Testis (tissue), 2 donors: ENCODE measurements at regions not wholly inside any gene's neighbourhood (a gene's known extent, or its start where the extent isn't known, plus 50 kb on each side); places are given as distances from the start of the nearest gene placed in this dataset.

Source experiments
- DNase-seq: peaks from one replicate; pipeline ENCODE4 v3.0.0-alpha.2; 2019
- H3K27ac ChIP-seq, 2 donors: fragments of 200-600 bp; sonication (generic); one replicate each; pipeline ENCODE4 v1.5.1; 2019
- H3K27me3 ChIP-seq: fragments of 200-600 bp; sonication (generic); one replicate; pipeline ENCODE4 v1.5.1; 2019
- H3K36me3 ChIP-seq: fragments of 200-600 bp; sonication (generic); one replicate; pipeline ENCODE4 v1.5.1; 2017; ENCODE audit warnings: low read depth; ENCODE audit errors: missing control alignments
- H3K4me1 ChIP-seq: fragments of 200-600 bp; sonication (generic); one replicate; pipeline ENCODE4 v1.5.1; 2019
- H3K4me3 ChIP-seq, 2 donors: fragments of 200-600 bp; sonication (generic); one replicate each; pipeline ENCODE4 v1.5.1; 2017 to 2019
- H3K9me3 ChIP-seq: fragments of 200-600 bp; sonication (generic); one replicate; pipeline ENCODE4 v1.5.1; 2017
- CTCF ChIP-seq, 3 experiments: fragments of 450-650 bp in 2 of 3; fragments of 200-600 bp in 1 of 3; sonication (generic) in 1 of 3; IDR thresholded peaks; one replicate each; pipeline ENCODE4 v1.5.1; 2016 to 2019; ENCODE audit warnings: antibody characterized with exemption in 3 of 3, mild to moderate bottlenecking in 2 of 3, moderate library complexity in 1 of 3
- POLR2A ChIP-seq: fragments of 450-650 bp; IDR thresholded peaks from one replicate; pipeline ENCODE4 v1.6.1; 2017; ENCODE audit warnings: antibody characterized with exemption, mild to moderate bottlenecking, moderate library complexity
- WGBS, 2 donors: methylation state at CpG; one replicate each; pipeline ENCODE4 v1.1.5; 2018; 5-methylcytosine and 5-hydroxymethylcytosine counted together
- intact Hi-C: fragments of 100-400 bp; cut with DNase I; formaldehyde crosslinking; loops from one replicate; pipeline ENCODE4 v1.15.1; 2023; ENCODE audit warnings: low total_unique reads

DNA sequence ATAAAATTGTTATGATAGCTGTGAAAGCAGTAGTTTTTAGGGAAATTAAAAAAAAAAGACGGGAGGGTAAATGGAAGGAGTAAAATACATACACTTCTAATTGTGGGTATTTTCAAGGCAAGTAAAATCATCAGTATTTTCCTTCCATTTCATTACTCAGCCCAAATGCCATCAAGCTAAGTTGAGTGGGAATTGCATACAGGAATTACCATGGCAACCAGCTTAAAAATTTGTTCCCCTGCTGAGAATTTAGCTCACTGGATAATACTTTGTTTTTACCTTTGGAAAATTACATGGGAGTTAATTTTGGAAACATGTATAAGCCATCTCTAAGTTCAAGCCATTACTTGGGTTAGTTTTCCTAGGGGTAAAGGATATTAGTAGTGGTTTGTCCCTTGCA lies 1873.4 kb downstream of the LRRC4C start:
- no peak overlapping the region for H3K27ac ChIP-seq
- 85 to 90% methylated on average over 1 of the region's 1 CpG for WGBS, 2 donors
- no peaks in the 10 kb centered on the region for H3K27me3 ChIP-seq
- no peak overlapping the region for H3K4me3 ChIP-seq
- intact Hi-C loops: no loop called here
- TF ChIP-seq CTCF (IDR thresholded peaks at IDR 0.05) (no peak), POLR2A (no peak)
- DNase-seq: no peak
- no peaks in the 10 kb centered on the region for H3K9me3 ChIP-seq
- no peaks in the 10 kb centered on the region for H3K36me3 ChIP-seq
- no peaks in the 10 kb centered on the region for H3K4me1 ChIP-seq

DNA sequence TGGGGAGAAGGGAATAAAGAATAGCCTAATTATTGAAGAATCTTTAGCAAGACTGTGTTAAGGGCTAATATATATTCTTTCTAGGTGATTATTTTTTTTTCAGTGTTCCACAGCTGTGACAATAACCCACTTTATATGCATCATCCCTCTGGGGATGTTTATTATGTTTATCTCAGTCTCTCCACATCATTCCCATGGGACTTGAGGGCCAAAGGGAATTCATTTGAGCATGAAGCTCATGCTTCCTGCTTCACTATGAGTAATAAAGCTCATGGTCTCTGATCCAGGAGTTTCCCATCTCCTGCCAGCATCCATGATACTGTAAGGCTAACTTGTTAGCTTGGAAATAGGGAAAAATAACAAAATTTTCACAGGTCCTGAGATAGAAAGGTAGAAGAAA lies 1888.4 kb downstream of the LRRC4C start:
- no peak overlapping the region for H3K4me3 ChIP-seq
- no peak for DNase-seq
- H3K4me1 ChIP-seq: no peaks in the 10 kb centered on the region
- intact Hi-C loops: no loop called here
- no peak overlapping the region for H3K27ac ChIP-seq
- no peak for TF ChIP-seq POLR2A
- TF ChIP-seq CTCF (IDR thresholded peaks at IDR 0.05): no peak
- no peaks in the 10 kb centered on the region for H3K9me3 ChIP-seq
- no peaks in the 10 kb centered on the region for H3K27me3 ChIP-seq
- no peaks in the 10 kb centered on the region for H3K36me3 ChIP-seq

- H3K27ac ChIP-seq: no peak overlapping the region
- DNase-seq: no peak
- no peaks in the 10 kb centered on the region for H3K4me1 ChIP-seq
- H3K9me3 ChIP-seq: no peaks in the 10 kb centered on the region
- H3K27me3 ChIP-seq: no peaks in the 10 kb centered on the region
- no peak overlapping the region for H3K4me3 ChIP-seq
- no peak for TF ChIP-seq CTCF (IDR thresholded peaks at IDR 0.05)
- TF ChIP-seq POLR2A: no peak
- H3K36me3 ChIP-seq: no peaks in the 10 kb centered on the region
- intact Hi-C loops: no loop called here
These were observed 1888.9 kb downstream of the LRRC4C start for GRCh38 chr11:39570526-39570925.

DNA sequence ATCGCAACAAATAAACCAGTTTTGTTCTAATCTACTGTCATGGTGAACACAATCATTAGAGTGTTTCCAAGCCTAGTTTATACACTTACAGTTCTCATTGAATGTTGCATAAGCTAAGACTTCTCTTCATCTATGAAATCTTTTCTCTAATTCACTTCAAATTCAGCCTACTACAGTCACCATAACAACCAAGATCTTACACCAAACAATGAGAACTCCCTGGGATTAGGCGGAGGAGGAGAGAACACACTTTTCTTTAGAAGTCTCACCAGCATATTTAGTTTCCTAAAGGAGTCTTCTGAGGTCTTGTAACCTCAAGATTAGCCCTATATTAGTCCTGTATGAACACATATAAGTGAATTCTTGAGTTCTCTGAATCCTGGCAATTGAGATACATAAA lies 1889.7 kb downstream of the LRRC4C start:
- Histone ChIP-seq H3K9me3 (no peaks in the 10 kb centered on the region), H3K36me3 (no peaks in the 10 kb centered on the region), H3K4me1 (no peaks in the 10 kb centered on the region), H3K27me3 (no peaks in the 10 kb centered on the region), H3K27ac (no peak overlapping the region), H3K4me3 (no peak overlapping the region)
- WGBS, 2 donors: 80 to 88% methylated on average over 2 of the region's 2 CpGs
- no peak for DNase-seq
- no peak for TF ChIP-seq POLR2A
- TF ChIP-seq CTCF (IDR thresholded peaks at IDR 0.05): no peak
- intact Hi-C loops: no loop called here

GRCh38 chr11:39542460-39542859 lies 1917.0 kb downstream of the LRRC4C start:
- no peak overlapping the region for H3K27ac ChIP-seq
- no peak overlapping the region for H3K4me3 ChIP-seq
- no peaks in the 10 kb centered on the region for H3K36me3 ChIP-seq
- no peak for DNase-seq
- intact Hi-C loops: no loop called here
- H3K27me3 ChIP-seq: no peaks in the 10 kb centered on the region
- no peak for TF ChIP-seq POLR2A
- no peak for TF ChIP-seq CTCF (IDR thresholded peaks at IDR 0.05)
- no peaks in the 10 kb centered on the region for H3K9me3 ChIP-seq
- H3K4me1 ChIP-seq: no peaks in the 10 kb centered on the region
